Activated CD4-positive, alpha-beta T cell treated with anti-CD3 and anti-CD28 coated beads, Interleukin-2, amount 10 ng/mL, durations not matched to agents 7 days and 5 days (primary cell): ENCODE measurements at regions not wholly inside any gene's neighbourhood (a gene's known extent, or its start where the extent isn't known, plus 50 kb on each side); places are given as distances from the start of the nearest gene placed in this dataset.

ENCODE experiments used
- CTCF ChIA-PET: fragments of 350-600 bp; sonication (Branson Sonifier 250); formaldehyde crosslinking; loops from one replicate; lab custom pipeline; 2021; ENCODE audit warnings: antibody characterized with exemption; lab: Charles Lee
- POLR2A ChIA-PET: fragments of 350-600 bp; sonication (Branson Sonifier 250); formaldehyde crosslinking; loops from one replicate; lab custom pipeline; 2021; ENCODE audit warnings: antibody characterized with exemption; lab: Charles Lee
- DNase-seq: peaks from one replicate; pipeline ENCODE4 v3.0.0-alpha.2; 2020
- H3K27ac Mint-ChIP-seq: one replicate; pipeline ENCODE4 v1.8.0; 2021; ENCODE audit warnings: mild to moderate bottlenecking, moderate library complexity, mixed read lengths
- H3K27me3 Mint-ChIP-seq: one replicate; pipeline ENCODE4 v1.8.0; 2021; ENCODE audit warnings: mixed read lengths
- H3K36me3 Mint-ChIP-seq: one replicate; pipeline ENCODE4 v1.8.0; 2021; ENCODE audit warnings: low read depth, mixed read lengths
- H3K4me1 Mint-ChIP-seq: one replicate; pipeline ENCODE4 v1.8.0; 2021; ENCODE audit warnings: mixed read lengths
- H3K4me3 Mint-ChIP-seq: one replicate; pipeline ENCODE4 v1.8.0; 2021; ENCODE audit warnings: mild to moderate bottlenecking, moderate library complexity, mixed read lengths
- H3K9me3 Mint-ChIP-seq: one replicate; pipeline ENCODE4 v1.8.0; 2021; ENCODE audit warnings: mixed read lengths

GRCh38 chr12:107231303-107231702 lies 138.0 kb upstream of the CRY1 start:
- Mint-ChIP-seq H3K9me3 (no peaks in the 10 kb centered on the region), H3K36me3 (no peaks in the 10 kb centered on the region), H3K27ac (no peak overlapping the region), H3K4me1 (no peaks in the 10 kb centered on the region), H3K27me3 (peaks cover 8% of the 10 kb centered on the region), H3K4me3 (no peak overlapping the region)
- POLR2A ChIA-PET, result no interaction called here
- no peak for DNase-seq
- CTCF ChIA-PET, result no interaction called here

- H3K27ac Mint-ChIP-seq, result no peak overlapping the region
- no peaks in the 10 kb centered on the region for H3K9me3 Mint-ChIP-seq
- POLR2A ChIA-PET, result no interaction called here
- H3K36me3 Mint-ChIP-seq, result no peaks in the 10 kb centered on the region
- DNase-seq, result no peak
- peaks cover 3% of the 10 kb centered on the region for H3K27me3 Mint-ChIP-seq
- CTCF ChIA-PET, result no interaction called here
- H3K4me3 Mint-ChIP-seq, result no peak overlapping the region
- peaks cover 13% of the 10 kb centered on the region for H3K4me1 Mint-ChIP-seq
Observed at GRCh38 chr12:107233551-107233950, 140.2 kb upstream of the CRY1 start.

GRCh38 chr12:107235600-107235999 lies 142.3 kb upstream of the CRY1 start:
- ChIA-PET POLR2A (no interaction called here), CTCF (interaction anchor here (0.5 to 1.0 kb wide), 3 partner anchors 12 to 115 kb away, joined by 3 to 5 read pairs (median 3); no protein-coding TSS in a partner anchor)
- peaks cover 2% of the 10 kb centered on the region for H3K9me3 Mint-ChIP-seq

GRCh38 chr12:107236824-107237511 lies 143.6 kb upstream of the CRY1 start:
- H3K9me3 Mint-ChIP-seq, result peaks cover 2% of the 10 kb centered on the region
- no peak overlapping the region for H3K27ac Mint-ChIP-seq
- no peak overlapping the region for H3K4me3 Mint-ChIP-seq
- ChIA-PET CTCF (interaction anchor here (0.9 to 1.1 kb wide), 2 partner anchors 9 to 106 kb away, joined by 3 read pairs; no protein-coding TSS in a partner anchor), POLR2A (no interaction called here)
- no peak for DNase-seq
- peaks cover 2% of the 10 kb centered on the region for H3K27me3 Mint-ChIP-seq
- H3K4me1 Mint-ChIP-seq, result peaks cover 16% of the 10 kb centered on the region
- H3K36me3 Mint-ChIP-seq, result no peaks in the 10 kb centered on the region

More at GRCh38 chr12:107235600-107235999, 142.3 kb upstream of the CRY1 start:
- H3K4me3 Mint-ChIP-seq, result no peak overlapping the region
- H3K4me1 Mint-ChIP-seq, result peaks cover 13% of the 10 kb centered on the region
- no peak overlapping the region for H3K27ac Mint-ChIP-seq
- no peak for DNase-seq
- H3K27me3 Mint-ChIP-seq, result peaks cover 2% of the 10 kb centered on the region
- H3K36me3 Mint-ChIP-seq, result no peaks in the 10 kb centered on the region

- Mint-ChIP-seq H3K9me3 (peaks cover 2% of the 10 kb centered on the region), H3K36me3 (no peaks in the 10 kb centered on the region), H3K4me3 (no peak overlapping the region), H3K4me1 (peaks cover 16% of the 10 kb centered on the region), H3K27me3 (peaks cover 2% of the 10 kb centered on the region), H3K27ac (no peak overlapping the region)
- ChIA-PET CTCF (no interaction called here), POLR2A (no interaction called here)
- DNase-seq, result no peak
Observed at GRCh38 chr12:107238296-107238695, 144.9 kb upstream of the CRY1 start.

- H3K4me3 Mint-ChIP-seq, result no peak overlapping the region
- DNase-seq, result no peak
- CTCF ChIA-PET, result no interaction called here
- POLR2A ChIA-PET, result no interaction called here
- no peak overlapping the region for H3K27ac Mint-ChIP-seq
- peaks cover 16% of the 10 kb centered on the region for H3K4me1 Mint-ChIP-seq
- H3K36me3 Mint-ChIP-seq, result no peaks in the 10 kb centered on the region
- H3K9me3 Mint-ChIP-seq, result peaks cover 2% of the 10 kb centered on the region
- H3K27me3 Mint-ChIP-seq, result peaks cover 6% of the 10 kb centered on the region
Observed at GRCh38 chr12:107241411-107241810, 148.1 kb upstream of the CRY1 start.

GRCh38 chr12:107242189-107242588 lies 148.8 kb upstream of the CRY1 start:
- H3K4me1 Mint-ChIP-seq, result peaks cover 10% of the 10 kb centered on the region
- ChIA-PET CTCF (no interaction called here), POLR2A (no interaction called here)
- no peak for DNase-seq
- no peaks in the 10 kb centered on the region for H3K36me3 Mint-ChIP-seq
- H3K27ac Mint-ChIP-seq, result no peak overlapping the region
- H3K9me3 Mint-ChIP-seq, result peaks cover 2% of the 10 kb centered on the region
- peaks cover 6% of the 10 kb centered on the region for H3K27me3 Mint-ChIP-seq
- H3K4me3 Mint-ChIP-seq, result no peak overlapping the region

- no peak for DNase-seq
- Mint-ChIP-seq H3K4me3 (no peak overlapping the region), H3K9me3 (peaks cover 2% of the 10 kb centered on the region), H3K4me1 (peaks cover 3% of the 10 kb centered on the region), H3K27ac (no peak overlapping the region), H3K36me3 (no peaks in the 10 kb centered on the region), H3K27me3 (peaks cover 6% of the 10 kb centered on the region)
- POLR2A ChIA-PET, result no interaction called here
- CTCF ChIA-PET, result no interaction called here
Observed at GRCh38 chr12:107243341-107243740, 150.0 kb upstream of the CRY1 start.

GRCh38 chr12:107244584-107244983 lies 151.2 kb upstream of the CRY1 start:
- Mint-ChIP-seq H3K27ac (no peak overlapping the region), H3K36me3 (no peaks in the 10 kb centered on the region), H3K27me3 (peaks cover 8% of the 10 kb centered on the region), H3K4me3 (no peak overlapping the region), H3K9me3 (peaks cover 2% of the 10 kb centered on the region), H3K4me1 (peaks cover 3% of the 10 kb centered on the region)
- no peak for DNase-seq
- POLR2A ChIA-PET, result no interaction called here
- CTCF ChIA-PET, result interaction anchor here (1.1 kb wide), 1 partner anchor 14 kb away, joined by 3 read pairs; no protein-coding TSS in a partner anchor

GRCh38 chr12:107247650-107248049 lies 154.3 kb upstream of the CRY1 start:
- no peak for DNase-seq
- Mint-ChIP-seq H3K27me3 (peaks cover 13% of the 10 kb centered on the region), H3K4me1 (no peaks in the 10 kb centered on the region), H3K9me3 (no peaks in the 10 kb centered on the region), H3K4me3 (no peak overlapping the region), H3K27ac (no peak overlapping the region), H3K36me3 (no peaks in the 10 kb centered on the region)
- ChIA-PET POLR2A (no interaction called here), CTCF (no interaction called here)

- Mint-ChIP-seq H3K36me3 (no peaks in the 10 kb centered on the region), H3K4me1 (no peaks in the 10 kb centered on the region), H3K27me3 (peaks cover 13% of the 10 kb centered on the region), H3K9me3 (no peaks in the 10 kb centered on the region), H3K4me3 (no peak overlapping the region), H3K27ac (no peak overlapping the region)
- ChIA-PET CTCF (no interaction called here), POLR2A (no interaction called here)
- DNase-seq, result no peak
Observed at GRCh38 chr12:107248187-107248586, 154.8 kb upstream of the CRY1 start.

GRCh38 chr12:107251288-107251687 lies 157.9 kb upstream of the CRY1 start:
- Mint-ChIP-seq H3K9me3 (no peaks in the 10 kb centered on the region), H3K36me3 (no peaks in the 10 kb centered on the region), H3K4me1 (no peaks in the 10 kb centered on the region), H3K27ac (no peak overlapping the region), H3K27me3 (peaks cover 13% of the 10 kb centered on the region), H3K4me3 (no peak overlapping the region)
- POLR2A ChIA-PET, result no interaction called here
- CTCF ChIA-PET, result no interaction called here
- DNase-seq, result no peak

- ChIA-PET POLR2A (no interaction called here), CTCF (interaction anchor here (0.6 kb wide), 1 partner anchor 187 kb away, joined by 4 read pairs; no protein-coding TSS in a partner anchor)
- no peak overlapping the region for H3K4me3 Mint-ChIP-seq
- H3K36me3 Mint-ChIP-seq, result no peaks in the 10 kb centered on the region
- no peaks in the 10 kb centered on the region for H3K9me3 Mint-ChIP-seq
- no peak overlapping the region for H3K27ac Mint-ChIP-seq
- no peak for DNase-seq
- peaks cover 12% of the 10 kb centered on the region for H3K27me3 Mint-ChIP-seq
- H3K4me1 Mint-ChIP-seq, result no peaks in the 10 kb centered on the region
Observed at GRCh38 chr12:107253361-107253760, 160.0 kb upstream of the CRY1 start.
